GM21717 (cell line): ENCODE measurements at regions not wholly inside any gene's neighbourhood (a gene's known extent, or its start where the extent isn't known, plus 50 kb on each side); places are given as distances from the start of the nearest gene placed in this dataset.

Experiments used
- ATAC-seq: cut with Tn5 transposase; IDR thresholded peaks from one replicate; pipeline ENCODE4 v1.9.1; 2021; ENCODE audit warnings: mild to moderate bottlenecking, moderate library complexity; ENCODE audit not compliant: unreplicated experiment

- ATAC-seq: no peak
Measured at GRCh38 chr12:27907766-27908165, 64.8 kb downstream of the PTHLH start.

- ATAC-seq: no peak
Measured at GRCh38 chr12:27906658-27907473, 65.7 kb downstream of the PTHLH start.

- no peak for ATAC-seq
Measured at GRCh38 chr12:27906127-27906500, 66.4 kb downstream of the PTHLH start.

GRCh38 chr12:27905285-27906126, 67.0 kb downstream of the PTHLH start:
- ATAC-seq: no peak

GRCh38 chr12:27902651-27903050, 69.9 kb downstream of the PTHLH start:
- ATAC-seq: no peak

GRCh38 chr12:27901959-27902358, 70.6 kb downstream of the PTHLH start:
- ATAC-seq: no peak

- ATAC-seq: peak; percentile 71
Measured at GRCh38 chr12:27900920-27901879, 71.3 kb downstream of the PTHLH start.

- ATAC-seq: no peak
Measured at GRCh38 chr12:27899151-27899661, 73.3 kb downstream of the PTHLH start.

GRCh38 chr12:27898022-27898421, 74.5 kb downstream of the PTHLH start:
- no peak for ATAC-seq

GRCh38 chr12:27896419-27896990, 76.0 kb downstream of the PTHLH start:
- no peak for ATAC-seq

GRCh38 chr12:27894309-27894708, 78.2 kb downstream of the PTHLH start:
- ATAC-seq: no peak

GRCh38 chr12:27879708-27880107, 92.8 kb downstream of the PTHLH start:
- no peak for ATAC-seq

- no peak for ATAC-seq
Measured at GRCh38 chr12:27875677-27876076, 95.6 kb upstream of the MANSC4 start.

GRCh38 chr12:27873010-27873409, 93.0 kb upstream of the MANSC4 start:
- no peak for ATAC-seq

- ATAC-seq: no peak
Measured at GRCh38 chr12:27871946-27872345, 91.9 kb upstream of the MANSC4 start.

GRCh38 chr12:27870939-27871338, 90.9 kb upstream of the MANSC4 start:
- no peak for ATAC-seq

GRCh38 chr12:27869567-27869966, 89.5 kb upstream of the MANSC4 start:
- ATAC-seq: no peak

GRCh38 chr12:27868139-27868538, 88.1 kb upstream of the MANSC4 start:
- no peak for ATAC-seq

- ATAC-seq: no peak
Measured at GRCh38 chr12:27866373-27867101, 86.5 kb upstream of the MANSC4 start.

GRCh38 chr12:27865421-27865820, 85.4 kb upstream of the MANSC4 start:
- no peak for ATAC-seq
